Natural killer cell (primary cell): ENCODE measurements at regions not wholly inside any gene's neighbourhood (a gene's known extent, or its start where the extent isn't known, plus 50 kb on each side); places are given as distances from the start of the nearest gene placed in this dataset.

Experiments used
- ATAC-seq, 3 donors: fragments of 150-1000 bp in 2 of 3; fragments of 200-7000 bp in 1 of 3; cut with Tn5 transposase; 1 replicate in 1 of 3; 2 replicates in 2 of 3; pipeline ENCODE4 v1.10.0; 2021; ENCODE audit warnings: mild to moderate bottlenecking in 2 of 3, moderate library complexity in 2 of 3
- DNase-seq, 2 donors: peaks; one replicate each; pipeline versions ENCODE4 v3.0.0 to v3.0.0-alpha.2; 2013 to 2021; ENCODE audit warnings: mixed read lengths in 1 of 2
- H3K27ac ChIP-seq: one replicate; pipeline ENCODE4 v1.5.1; 2013; ENCODE audit warnings: mild to moderate bottlenecking, low read length
- H3K27me3 ChIP-seq: one replicate; pipeline ENCODE4 v1.6.1; 2013; ENCODE audit warnings: low read length; ENCODE audit not compliant: control insufficient read depth, insufficient read depth
- H3K36me3 ChIP-seq: one replicate; pipeline ENCODE4 v1.6.1; 2013; ENCODE audit warnings: low read length; ENCODE audit not compliant: control insufficient read depth, insufficient read depth
- H3K4me1 ChIP-seq: one replicate; pipeline ENCODE4 v1.6.1; 2013; ENCODE audit warnings: low read length; ENCODE audit not compliant: control insufficient read depth, insufficient read depth
- H3K4me3 ChIP-seq: one replicate; pipeline ENCODE4 v1.5.1; 2013; ENCODE audit warnings: low read length
- H3K9me3 ChIP-seq: one replicate; pipeline ENCODE4 v1.6.1; 2013; ENCODE audit warnings: low read length; ENCODE audit not compliant: control insufficient read depth, insufficient read depth
- H3K27ac Mint-ChIP-seq, 2 donors: one replicate each; pipeline ENCODE4 v1.8.0; 2022; ENCODE audit warnings: mild to moderate bottlenecking in 2 of 2, mixed read lengths in 2 of 2, moderate library complexity in 1 of 2
- H3K27me3 Mint-ChIP-seq, 2 donors: one replicate each; pipeline ENCODE4 v1.8.0; 2022; ENCODE audit warnings: low read depth in 2 of 2, mixed read lengths in 2 of 2
- H3K36me3 Mint-ChIP-seq: one replicate; pipeline ENCODE4 v1.8.0; 2022; ENCODE audit warnings: mixed read lengths
- H3K4me1 Mint-ChIP-seq, 2 donors: one replicate each; pipeline ENCODE4 v1.8.0; 2022; ENCODE audit warnings: mixed read lengths in 2 of 2
- H3K4me3 Mint-ChIP-seq: one replicate; pipeline ENCODE4 v1.8.0; 2022; ENCODE audit warnings: mild to moderate bottlenecking, moderate library complexity, mixed read lengths
- H3K9me3 Mint-ChIP-seq, 2 donors: one replicate each; pipeline ENCODE4 v1.8.0; 2022; ENCODE audit warnings: mixed read lengths in 2 of 2
- CTCF ChIP-seq: fragments of 200-600 bp; IDR thresholded peaks from one replicate; pipeline ENCODE4 v1.8.0; 2022; ENCODE audit warnings: antibody characterized with exemption
- whole genome bisulfite sequencing: methylation state at CpG from one replicate; pipeline ENCODE4 v1.1.7; 2013; ENCODE audit warnings: missing lambda C conversion rate; ENCODE audit not compliant: insufficient coverage; 5-methylcytosine and 5-hydroxymethylcytosine counted together
- intact Hi-C: fragments of 100-400 bp; cut with micrococcal nuclease; formaldehyde crosslinking; loops from one replicate; pipeline ENCODE4 v1.14.2; 2022

GRCh38 chr15:99452728-99453636, 112.8 kb upstream of the MEF2A start:
- Histone ChIP-seq H3K4me3 (no peak overlapping the region), H3K27ac (peak overlapping the region; percentile 19), H3K4me1 (peaks cover 39% of the 10 kb centered on the region), H3K27me3 (peaks cover 2% of the 10 kb centered on the region), H3K36me3 (no peaks in the 10 kb centered on the region), H3K9me3 (no peaks in the 10 kb centered on the region)
- peak; percentile 22 to 60 (median 34) for ATAC-seq
- WGBS: 41% methylated on average over 24 of the region's 24 CpGs
- H3K4me3 Mint-ChIP-seq: peak overlapping the region; percentile 42
- H3K9me3 Mint-ChIP-seq: no peaks in the 10 kb centered on the region
- DNase-seq: peak in 1 of 2 donors; percentile 17
- no peak for TF ChIP-seq CTCF
- intact Hi-C loops: no loop called here
- H3K4me1 Mint-ChIP-seq: peaks cover 11 to 30% of the 10 kb centered on the region in 2 donors
- H3K36me3 Mint-ChIP-seq: no peaks in the 10 kb centered on the region
- peaks cover 21% of the 10 kb centered on the region in 2 donors for H3K27me3 Mint-ChIP-seq
- H3K27ac Mint-ChIP-seq: no peak overlapping the region

GRCh38 chr15:99453637-99454030, 112.2 kb upstream of the MEF2A start:
- no peak for ATAC-seq
- 82% methylated on average over 6 of the region's 6 CpGs for WGBS
- H3K4me3 ChIP-seq: no peak overlapping the region

GRCh38 chr15:99454107-99454809, 111.5 kb upstream of the MEF2A start:
- Histone ChIP-seq H3K4me1 (peaks cover 39% of the 10 kb centered on the region), H3K27me3 (peaks cover 2% of the 10 kb centered on the region), H3K9me3 (no peaks in the 10 kb centered on the region), H3K36me3 (no peaks in the 10 kb centered on the region), H3K4me3 (no peak overlapping the region), H3K27ac (no peak overlapping the region)
- H3K4me3 Mint-ChIP-seq: no peak overlapping the region
- H3K4me1 Mint-ChIP-seq: peaks cover 7 to 30% of the 10 kb centered on the region in 2 donors
- 95% methylated on average over 5 of the region's 6 CpGs for WGBS
- H3K9me3 Mint-ChIP-seq: no peaks in the 10 kb centered on the region
- no peak for TF ChIP-seq CTCF
- H3K36me3 Mint-ChIP-seq: no peaks in the 10 kb centered on the region
- intact Hi-C loops: no loop called here
- peak in 1 of 2 donors; percentile 3 for DNase-seq
- H3K27me3 Mint-ChIP-seq: peaks cover 13 to 15% of the 10 kb centered on the region in 2 donors
- H3K27ac Mint-ChIP-seq: no peak overlapping the region
- no peak for ATAC-seq

More at GRCh38 chr15:99453637-99454030, 112.2 kb upstream of the MEF2A start:
- Histone ChIP-seq H3K4me1 (peaks cover 39% of the 10 kb centered on the region), H3K27me3 (peaks cover 2% of the 10 kb centered on the region), H3K9me3 (no peaks in the 10 kb centered on the region), H3K36me3 (no peaks in the 10 kb centered on the region), H3K27ac (no peak overlapping the region)
- H3K9me3 Mint-ChIP-seq: no peaks in the 10 kb centered on the region
- intact Hi-C loops: no loop called here
- H3K36me3 Mint-ChIP-seq: no peaks in the 10 kb centered on the region
- H3K27ac Mint-ChIP-seq: no peak overlapping the region
- peaks cover 7 to 30% of the 10 kb centered on the region in 2 donors for H3K4me1 Mint-ChIP-seq
- TF ChIP-seq CTCF: no peak
- peak in 1 of 2 donors; percentile 4 for DNase-seq
- H3K27me3 Mint-ChIP-seq: peaks cover 14 to 17% of the 10 kb centered on the region in 2 donors
- peak overlapping the region; percentile 42 for H3K4me3 Mint-ChIP-seq
